ENCODE measurements at regions not wholly inside any gene's neighbourhood (a gene's known extent, or its start where the extent isn't known, plus 50 kb on each side); places are given as distances from the start of the nearest gene placed in this dataset.
A peak's percentile ranks its signal among the peaks of the same experiment; 100 is the strongest.

- H3K56ac ChIP-seq (replicated peaks; ENCODE audit: insufficient read length, low read depth, low read length): no peak overlapping the region
- no peaks in the 10 kb centered on the region for H3K4me1 ChIP-seq (replicated peaks in 1 of 4; ENCODE audit: control insufficient read depth in 3 of 4, insufficient read depth in 4 of 4, low read length in 3 of 4)
- H3K4ac ChIP-seq (replicated peaks; ENCODE audit: insufficient read length, low read depth, low read length): no peak overlapping the region
- H4K5ac ChIP-seq (ENCODE audit: insufficient read length, low read depth, low read length): no peak overlapping the region
- no peak overlapping the region for H3K27ac ChIP-seq (ENCODE audit: low read depth, low read length)
- no peak overlapping the region; the same call in 1 of the 2 replicates for H2AFZ ChIP-seq (ENCODE audit: low read length)
- TF ChIP-seq RAD21 (IDR thresholded peaks at IDR 0.05 in 1 of 2, conservative IDR thresholded peaks at IDR 0.05 in 1 of 2; ENCODE audit: low read depth in 2 of 2, low read length in 2 of 2) (peak; percentile 29 to 50; a peak in 2 of 4 replicates), CTCF (IDR thresholded peaks at IDR 0.05; ENCODE audit: control extremely low read depth in 1 of 3, insufficient read depth in 1 of 3, low read depth in 1 of 3, low read length in 3 of 3) (peak in 1 of 3 experiments; percentile 28; a peak in 1 of 4 replicates), HDAC6 (IDR thresholded peaks at IDR 0.05; ENCODE audit: low read depth, low read length) (no peak)
- no peak overlapping the region for H3K4me3 ChIP-seq (ENCODE audit: extremely low read depth in 1 of 4, insufficient read depth in 2 of 4, low read depth in 3 of 4, low read length in 4 of 4)
- H3K36me3 ChIP-seq (ENCODE audit: control insufficient read depth in 2 of 4, insufficient read depth in 4 of 4, low read length in 3 of 4): no peaks in the 10 kb centered on the region; a peak in 1 of 8 replicates
- peaks cover 0 to 2% of the 10 kb centered on the region in 2 experiments; a peak in 1 of 4 replicates for H3K9me3 ChIP-seq (ENCODE audit: insufficient read depth in 2 of 2, low read depth in 1 of 2, low read length in 1 of 2)
- no peaks in the 10 kb centered on the region for H4K20me1 ChIP-seq (replicated peaks in 1 of 2; ENCODE audit: control insufficient read depth in 1 of 2, insufficient read depth in 2 of 2, low read length in 2 of 2)
- H2BK20ac ChIP-seq (ENCODE audit: low read length): no peak overlapping the region
- DNase-seq (ENCODE audit: low read depth in 1 of 2, low spot score in 2 of 2): no peak
- 92% methylated on average over 1 of the region's 1 CpG; no CpG with 5 or more reads in 1 of the 2 experiments for WGBS, 2 experiments (ENCODE audit: extremely low coverage in 1 of 2, insufficient coverage in 1 of 2, insufficient read length in 1 of 2, insufficient replicate concordance in 2 of 2, low coverage in 1 of 2, low lambda C conversion rate in 2 of 2, missing lambda C conversion rate in 1 of 2)
- H3K9ac ChIP-seq (replicated peaks in 1 of 4; ENCODE audit: extremely low read depth in 1 of 4, low read depth in 3 of 4, low read length in 3 of 4): no peak overlapping the region
- no peak overlapping the region for H4K91ac ChIP-seq (replicated peaks; ENCODE audit: insufficient read length, low read length)
- no peak overlapping the region for H3K18ac ChIP-seq (ENCODE audit: extremely low read depth, low read length)
- no peak overlapping the region for H2BK15ac ChIP-seq (ENCODE audit: low read length)
- no peaks in the 10 kb centered on the region for H3K79me2 ChIP-seq (ENCODE audit: control insufficient read depth in 1 of 2, insufficient read depth in 2 of 2, low read length in 2 of 2)
- no peak overlapping the region for H3K14ac ChIP-seq (ENCODE audit: insufficient read length)
- H3K4me2 ChIP-seq (ENCODE audit: insufficient read depth in 1 of 2, low read depth in 2 of 2, low read length in 2 of 2): no peak overlapping the region
- H2AK5ac ChIP-seq (ENCODE audit: low read depth, low read length): no peak overlapping the region
- ChIA-PET CTCF (ENCODE audit: partially characterized antibody) (no interaction called here), POLR2A (ENCODE audit: partially characterized antibody) (no interaction called here)
- no peaks in the 10 kb centered on the region for H3K79me1 ChIP-seq (ENCODE audit: low read depth, low read length)
- no peak overlapping the region for H2BK12ac ChIP-seq (ENCODE audit: low read depth, low read length)
- H3K23me2 ChIP-seq (ENCODE audit: low read depth, low read length): no peaks in the 10 kb centered on the region
- H3K23ac ChIP-seq (ENCODE audit: insufficient read length): no peak overlapping the region
- peak; percentile 57 for FAIRE-seq
- no peaks in the 10 kb centered on the region for H3K27me3 ChIP-seq (replicated peaks in 1 of 4; ENCODE audit: control insufficient read depth in 3 of 4, extremely low read depth in 1 of 4, insufficient read depth in 3 of 4, low read length in 3 of 4)
- no peak overlapping the region for H2BK120ac ChIP-seq (replicated peaks; ENCODE audit: low read depth, low read length)
- no peak overlapping the region for H2BK5ac ChIP-seq (ENCODE audit: low read depth, low read length)
- no peak overlapping the region for H4K8ac ChIP-seq (ENCODE audit: extremely low read depth, insufficient read depth, low read length)
These were observed 1842.5 kb upstream of the PRR20A start for GRCh38 chr13:55298201-55298600.

Data from H1 (cell line).